Lung microvascular endothelial cell (primary cell): ENCODE measurements at regions not wholly inside any gene's neighbourhood (a gene's known extent, or its start where the extent isn't known, plus 50 kb on each side); places are given as distances from the start of the nearest gene placed in this dataset.

ENCODE experiments used
- DNase-seq, 2 donors: peaks; one replicate each; pipeline versions ENCODE4 v3.0.0 to v3.0.0-alpha.2; 2010; ENCODE audit warnings: low read depth in 2 of 2

- DNase-seq, result no peak
These were observed 57.1 kb upstream of the ATG10 start for GRCh38 chr5:81914696-81915095.

- no peak for DNase-seq
These were observed 58.9 kb upstream of the ATG10 start for GRCh38 chr5:81912933-81913332.

- DNase-seq, result no peak
These were observed 62.1 kb upstream of the ATG10 start for GRCh38 chr5:81909677-81910076.

DNA sequence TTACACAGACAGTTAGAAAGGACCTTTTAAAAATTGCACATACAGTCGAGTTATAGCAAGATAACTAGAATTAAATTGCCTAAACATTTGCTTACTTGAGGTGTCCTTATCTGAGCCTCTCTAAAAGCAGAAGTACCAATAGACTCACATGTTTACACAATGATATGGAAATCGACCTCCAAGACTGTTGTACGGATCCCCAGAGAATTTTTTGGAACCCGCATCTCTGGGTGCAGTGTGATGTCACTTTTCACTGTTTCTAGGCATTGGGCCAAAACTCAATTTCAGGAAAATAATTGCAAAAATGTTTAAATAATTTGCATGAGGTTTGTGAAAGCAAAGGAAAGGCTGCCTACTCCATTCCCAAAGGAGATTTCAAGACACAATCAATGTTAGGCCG is 63.1 kb upstream of the ATG10 start:
- DNase-seq, result no peak

- DNase-seq, result no peak
These were observed 63.8 kb upstream of the ATG10 start for GRCh38 chr5:81908044-81908443.

DNA sequence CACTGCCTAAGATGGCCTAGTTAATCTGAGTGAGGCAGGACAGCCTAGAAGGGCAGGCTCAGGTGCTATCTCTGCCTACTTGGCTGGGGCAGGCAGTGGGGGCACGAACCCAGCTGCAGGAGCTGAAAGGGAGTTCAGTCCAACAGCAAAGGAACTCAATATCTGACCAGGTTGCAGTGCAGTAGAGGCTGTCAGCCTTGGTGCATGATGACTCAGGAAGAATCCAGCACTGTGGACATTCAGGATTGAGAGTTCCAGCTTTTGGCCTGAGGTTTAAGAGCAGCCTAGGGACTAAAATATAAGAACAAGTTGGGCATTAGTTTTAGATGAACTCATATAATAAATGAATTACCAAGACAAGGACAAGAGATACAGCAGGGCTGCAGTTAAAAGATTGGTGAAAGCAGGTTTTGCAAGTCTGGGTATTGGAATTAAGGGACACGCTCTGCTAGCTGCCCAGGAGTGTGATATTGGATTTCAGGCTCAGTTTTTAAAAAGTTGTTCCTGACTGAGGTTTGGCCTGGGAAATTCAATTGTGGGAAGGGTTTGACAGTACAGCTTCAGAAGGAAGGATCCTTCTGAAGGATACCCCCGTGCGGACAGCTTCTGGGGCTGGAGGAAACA is 64.7 kb upstream of the ATG10 start:
- no peak for DNase-seq

GRCh38 chr5:81906086-81906485 is 65.7 kb upstream of the ATG10 start:
- DNase-seq, result no peak

DNA sequence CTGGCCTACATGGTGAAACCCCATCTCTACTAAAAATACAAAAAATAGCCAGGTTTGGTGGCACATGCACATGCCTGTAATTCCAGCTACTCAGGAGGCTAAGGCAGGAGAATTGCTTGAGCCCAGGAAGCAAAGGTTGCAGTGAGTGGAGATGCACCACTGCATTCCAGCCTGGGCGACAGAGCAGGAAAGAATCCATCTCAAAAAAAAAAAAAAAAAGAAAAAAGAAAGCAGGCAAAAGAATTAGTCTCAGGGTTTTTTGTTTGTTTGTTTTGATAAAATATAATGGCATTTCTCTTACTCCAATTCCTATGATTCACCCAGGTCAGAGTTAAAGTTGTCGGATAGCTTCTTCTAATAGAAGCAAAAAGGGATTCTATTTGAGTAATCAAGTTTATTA is 67.0 kb upstream of the ATG10 start:
- no peak for DNase-seq

- no peak for DNase-seq
These were observed 67.7 kb upstream of the ATG10 start for GRCh38 chr5:81904166-81904565.

GRCh38 chr5:81901586-81901985 is 70.2 kb upstream of the ATG10 start:
- DNase-seq, result no peak

DNA sequence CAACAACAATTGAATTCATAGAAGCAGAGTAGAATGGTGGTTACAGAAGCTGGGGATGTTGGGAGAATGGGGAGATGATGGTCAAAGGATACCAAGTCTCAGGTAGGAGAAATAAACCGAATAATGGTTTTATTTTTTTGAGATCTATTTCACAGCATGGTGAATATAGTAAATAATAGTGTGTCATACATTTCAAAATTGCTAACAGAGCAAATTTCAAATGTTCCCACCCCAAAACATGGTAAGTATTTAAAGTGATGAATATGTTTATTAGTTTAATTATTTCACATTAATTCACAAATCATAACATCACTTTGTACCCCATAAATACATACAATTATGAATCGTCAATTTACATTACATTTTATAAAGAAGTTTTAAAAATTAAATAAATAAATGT is 72.7 kb upstream of the ATG10 start:
- DNase-seq, result no peak

GRCh38 chr5:81898403-81898802 is 73.4 kb upstream of the ATG10 start:
- DNase-seq, result no peak

GRCh38 chr5:81896764-81897163 is 75.1 kb upstream of the ATG10 start:
- DNase-seq, result no peak

- no peak for DNase-seq
These were observed 76.5 kb upstream of the ATG10 start for GRCh38 chr5:81895307-81895706.

- no peak for DNase-seq
These were observed 77.9 kb upstream of the ATG10 start for GRCh38 chr5:81893961-81894360.

- DNase-seq, result peak in 1 of 2 donors; percentile 2
These were observed 87.0 kb upstream of the ATG10 start for GRCh38 chr5:81884871-81885270.

DNA sequence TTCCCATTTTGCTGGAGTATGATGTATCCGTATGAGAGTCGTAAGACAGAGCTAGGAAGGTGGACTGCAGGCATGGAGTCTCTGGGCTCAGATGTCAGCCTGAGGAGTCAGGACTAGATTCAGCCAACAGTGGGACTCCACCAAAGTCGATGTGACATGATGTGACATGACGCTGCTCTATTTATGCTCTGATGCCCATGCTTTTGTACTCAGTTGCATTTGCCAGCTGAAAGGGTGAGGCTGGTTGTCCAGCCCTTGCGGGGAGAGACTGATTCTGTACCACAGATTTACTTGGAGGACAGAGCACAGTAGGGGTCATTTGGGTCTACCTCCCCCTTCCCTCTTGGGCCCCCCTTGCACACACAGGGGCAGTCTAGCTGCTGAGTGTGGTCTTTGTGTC is 88.5 kb upstream of the ATG10 start:
- DNase-seq, result no peak

DNA sequence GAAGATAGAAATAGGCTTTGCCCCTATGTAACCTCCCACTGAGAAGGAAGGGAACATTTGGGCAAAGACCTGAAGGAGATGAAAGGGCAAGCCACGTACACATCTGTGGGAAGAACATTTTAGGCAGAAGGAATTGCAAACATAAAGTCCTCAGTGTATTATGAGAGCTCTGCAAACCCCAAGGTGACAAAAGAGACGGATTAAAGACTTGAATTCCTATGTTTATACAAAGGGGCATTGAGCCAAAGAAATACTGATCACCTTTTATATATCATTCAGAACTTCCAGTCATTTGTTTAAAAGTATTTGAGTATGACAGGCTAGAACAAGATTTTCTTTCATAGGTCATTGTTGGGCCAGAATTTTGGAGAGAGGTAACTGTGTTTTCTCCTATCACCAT is 90.2 kb upstream of the ATG10 start:
- DNase-seq, result no peak

- peak in 1 of 2 donors; percentile 6 for DNase-seq
These were observed 91.9 kb upstream of the ATG10 start for GRCh38 chr5:81879936-81880335.

DNA sequence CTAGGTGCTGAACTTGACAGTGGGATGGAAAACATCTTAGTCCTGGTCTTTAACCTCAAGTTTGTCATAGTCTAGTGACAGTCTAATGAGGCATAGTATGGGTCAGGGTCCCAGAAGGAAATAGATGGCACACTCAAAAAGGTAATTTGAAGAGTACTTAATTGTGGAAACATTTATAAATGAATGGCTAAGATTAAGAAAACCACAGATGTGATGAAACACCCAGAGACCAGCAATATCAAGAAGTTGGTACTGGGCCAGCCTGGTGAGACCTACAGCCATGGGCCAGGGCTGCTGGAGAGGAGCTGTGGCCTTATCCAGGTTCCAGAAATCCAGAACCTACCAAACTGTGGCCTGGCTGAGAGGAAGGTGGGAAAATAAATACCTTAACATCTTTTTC is 93.5 kb upstream of the ATG10 start:
- no peak for DNase-seq

DNA sequence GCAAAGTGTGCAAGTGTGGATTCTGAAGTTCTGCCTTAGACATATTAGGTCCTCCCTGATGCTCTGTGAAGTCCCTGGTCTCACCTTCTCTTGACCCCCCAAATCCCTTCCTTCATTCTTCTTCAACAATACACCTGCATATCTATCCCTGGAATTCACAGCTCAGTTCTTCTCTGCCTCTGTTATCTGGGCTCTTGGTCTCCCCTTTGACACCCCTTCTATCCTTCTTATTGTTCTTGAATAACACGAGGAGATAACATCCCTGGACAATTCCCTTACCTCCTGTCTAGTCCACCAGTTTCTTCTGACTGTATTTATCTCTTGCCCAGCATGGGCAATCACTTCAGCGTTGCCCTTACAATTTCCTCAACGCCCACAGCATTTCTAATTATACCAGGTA is 104.8 kb upstream of the ATG10 start:
- DNase-seq, result no peak

GRCh38 chr5:81860778-81861177 is 109.9 kb upstream of the SSBP2 start:
- DNase-seq, result no peak

- no peak for DNase-seq
These were observed 108.7 kb upstream of the SSBP2 start for GRCh38 chr5:81859624-81860023.
